COLO668 (cell line): ENCODE measurements at regions not wholly inside any gene's neighbourhood (a gene's known extent, or its start where the extent isn't known, plus 50 kb on each side); places are given as distances from the start of the nearest gene placed in this dataset.
"Not testable (repeated sequence)": the region's sequence is repeated elsewhere in the genome, so short reads cannot be mapped to it uniquely, and the experiment has no call there.

ENCODE experiments used
- DNase-seq: peaks from one replicate; lab custom pipeline; 2025; ENCODE audit not compliant: unreplicated experiment; lab: John Stamatoyannopoulos, UW

DNA sequence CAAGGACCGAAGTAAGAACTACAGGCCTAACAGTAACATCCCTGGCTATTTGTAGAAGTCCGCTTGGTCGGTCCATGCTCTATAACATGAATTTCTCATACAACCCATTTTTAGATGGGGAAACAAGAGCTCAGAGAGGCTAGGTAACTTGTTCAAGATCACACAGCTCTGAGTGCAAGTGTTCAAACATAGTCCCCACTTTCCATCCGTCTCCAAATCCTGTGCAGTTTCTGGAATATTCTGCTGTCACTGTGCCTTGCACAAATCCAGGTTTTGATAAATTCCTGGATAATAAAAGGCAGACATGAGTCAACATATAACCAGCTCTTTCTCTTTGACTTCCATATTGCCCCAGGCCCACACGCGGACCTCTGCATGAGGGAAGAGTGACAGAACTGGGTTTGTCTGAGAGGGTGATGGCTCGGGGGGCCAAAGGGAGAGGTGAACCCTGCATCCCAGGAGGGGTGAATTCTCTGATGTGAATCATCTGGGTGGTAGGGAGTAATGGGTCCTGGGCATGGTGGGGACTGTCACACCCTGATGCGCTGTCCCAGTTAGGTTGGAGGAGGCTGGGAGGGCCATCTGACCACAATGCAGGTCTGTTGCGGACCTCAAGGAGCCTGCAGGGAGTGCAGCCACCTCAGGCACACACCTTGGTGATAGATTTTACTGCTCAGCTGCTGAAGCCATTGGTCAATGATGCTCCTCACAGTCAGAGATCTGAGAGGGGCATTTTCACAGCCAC is 162.2 kb downstream of the SMAD6 start:
- no peak for DNase-seq

DNA sequence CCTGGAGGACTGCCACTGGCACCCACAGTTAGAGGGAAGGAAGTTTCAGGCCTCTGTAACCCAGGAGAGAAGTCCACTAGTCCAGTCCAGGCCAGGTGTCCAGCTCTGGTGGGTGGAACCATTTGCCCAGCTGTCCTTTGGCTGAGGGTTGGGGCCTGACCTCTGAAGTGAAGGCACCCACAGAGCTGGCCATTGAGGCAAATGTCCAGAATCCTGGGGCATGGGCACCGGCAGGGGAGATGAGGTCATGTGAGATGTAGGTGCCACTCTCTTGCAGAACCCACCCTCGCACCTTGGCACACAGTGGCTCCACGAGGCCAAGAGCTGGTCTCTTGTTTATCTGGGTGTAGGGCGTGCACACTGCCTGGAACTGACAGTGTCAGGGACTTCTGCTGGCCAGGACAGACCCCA is 162.8 kb downstream of the SMAD6 start:
- DNase-seq: no peak

DNA sequence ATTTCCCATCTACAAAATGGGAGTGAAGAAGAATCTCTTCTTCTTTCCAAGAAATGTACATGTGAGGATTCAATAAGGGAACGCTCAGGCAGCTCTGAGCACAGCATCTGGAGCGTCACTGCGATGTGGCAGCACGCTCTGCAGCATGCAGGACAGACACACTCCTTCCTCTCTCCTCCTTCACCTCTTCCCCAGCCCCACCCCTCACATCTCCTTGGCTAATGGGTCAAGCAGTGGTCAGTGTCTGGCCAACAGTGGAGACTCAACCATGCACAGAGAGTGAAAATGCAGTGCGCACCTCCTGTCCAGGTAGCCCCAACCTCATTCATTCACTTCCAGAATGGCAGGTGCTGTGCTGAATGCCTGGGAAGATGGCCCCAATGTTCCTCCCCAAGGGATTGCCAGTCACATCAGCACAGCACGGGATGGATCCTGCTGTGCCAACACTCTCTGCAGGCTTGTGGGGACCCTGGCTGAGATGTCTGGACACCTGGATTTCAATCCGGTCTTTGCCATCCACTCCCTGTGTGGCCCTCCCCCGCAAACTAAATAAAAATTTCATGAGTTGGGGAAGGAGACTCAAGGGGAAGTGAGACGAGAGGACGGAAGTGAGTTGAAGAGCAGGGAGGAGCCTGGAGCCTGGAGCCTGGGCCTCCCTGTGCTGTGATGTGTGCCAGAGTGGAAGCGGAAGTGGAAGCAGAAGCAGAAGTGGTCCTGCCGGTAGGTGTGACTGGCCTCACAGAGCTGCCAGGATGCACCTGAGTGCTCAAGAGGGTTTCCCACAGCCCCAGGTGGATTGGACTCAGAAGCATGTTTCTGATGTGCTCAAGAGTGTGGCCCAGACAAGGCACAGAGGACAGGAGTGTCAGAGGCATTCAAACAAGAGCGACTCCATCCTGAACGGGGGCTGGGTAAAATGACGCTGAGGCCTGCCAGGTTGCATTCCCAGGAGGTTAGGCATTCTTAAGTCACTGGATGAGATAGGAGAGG is 163.9 kb downstream of the SMAD6 start:
- no peak for DNase-seq

DNA sequence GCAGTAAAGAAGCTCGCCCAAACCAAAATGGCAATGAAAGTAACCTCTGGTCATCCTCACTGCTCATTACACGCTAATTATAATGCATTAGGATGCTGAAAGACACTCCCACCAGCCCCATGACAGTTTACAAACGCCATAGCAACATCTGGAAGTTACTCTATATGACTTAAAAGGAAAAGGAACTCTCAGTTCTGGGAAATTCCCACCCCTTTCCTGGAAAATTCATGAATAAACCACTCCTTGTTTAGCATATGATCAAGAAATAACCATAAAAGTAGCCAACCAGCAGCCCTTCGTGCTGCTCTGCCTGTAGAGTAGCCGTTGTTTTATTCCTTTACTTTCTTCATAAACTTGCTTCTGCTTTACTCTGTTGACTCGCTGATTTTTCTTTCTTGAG is 164.6 kb downstream of the SMAD6 start:
- no peak for DNase-seq

DNA sequence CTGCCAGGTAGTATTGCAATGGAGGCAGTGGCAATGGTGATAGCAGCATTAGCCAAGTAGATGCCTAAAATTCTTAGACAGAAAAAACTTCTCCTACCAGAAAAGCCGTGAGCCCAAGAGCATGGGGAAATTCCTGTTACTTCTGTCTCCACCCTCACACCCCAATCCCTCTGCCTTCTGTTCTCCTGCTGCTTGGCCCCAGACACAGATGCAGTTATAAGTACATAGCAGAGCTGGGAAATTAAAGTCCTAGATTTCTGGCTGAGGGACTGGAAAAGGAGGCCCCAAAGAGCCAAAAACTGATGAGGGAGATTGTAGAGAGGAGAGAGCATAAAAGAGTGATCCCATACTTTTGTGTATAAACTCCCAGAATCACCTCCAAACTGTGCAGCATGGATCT is 166.9 kb downstream of the SMAD6 start:
- DNase-seq: no peak

DNA sequence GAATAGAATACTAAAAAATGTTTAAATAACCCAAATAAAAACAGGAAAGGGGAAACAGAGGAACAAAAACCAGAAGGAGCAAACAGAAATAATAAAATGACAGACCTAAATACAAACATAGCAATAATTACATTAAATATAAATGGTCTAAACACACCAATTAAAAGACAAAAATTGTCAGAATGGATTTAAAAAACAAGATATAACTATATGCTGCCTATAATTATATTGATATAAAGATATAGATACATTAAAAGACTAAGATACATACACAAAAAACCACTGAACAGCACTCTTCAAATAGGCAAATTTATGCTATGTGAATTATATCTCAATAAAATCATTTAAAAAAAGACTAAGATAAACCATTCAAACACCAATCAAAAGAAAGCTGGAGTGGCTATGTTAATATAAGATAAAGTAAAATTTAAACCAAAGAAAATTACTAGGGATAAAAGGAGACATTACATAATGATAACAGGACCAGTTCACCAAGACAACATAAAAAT is 168.9 kb downstream of the SMAD6 start:
- no peak for DNase-seq

DNA sequence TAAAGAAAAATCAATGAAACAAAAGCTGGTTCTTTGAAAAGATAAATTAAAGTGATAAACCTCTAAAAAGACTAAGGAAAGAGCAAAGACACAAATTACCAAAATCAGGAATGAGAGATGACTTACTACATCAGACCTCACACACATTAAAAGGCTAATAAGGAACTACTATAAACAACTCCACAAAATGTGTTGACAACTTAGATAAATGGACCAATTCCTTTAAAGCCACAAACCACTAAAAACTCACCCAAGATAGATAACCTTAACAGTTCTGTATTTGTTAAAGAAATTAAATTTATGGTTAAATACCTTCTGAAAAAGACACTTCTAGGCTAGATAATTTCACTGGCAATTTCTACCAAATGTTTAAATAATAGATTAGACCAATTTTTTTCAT is 170.4 kb downstream of the SMAD6 start:
- no peak for DNase-seq

DNA sequence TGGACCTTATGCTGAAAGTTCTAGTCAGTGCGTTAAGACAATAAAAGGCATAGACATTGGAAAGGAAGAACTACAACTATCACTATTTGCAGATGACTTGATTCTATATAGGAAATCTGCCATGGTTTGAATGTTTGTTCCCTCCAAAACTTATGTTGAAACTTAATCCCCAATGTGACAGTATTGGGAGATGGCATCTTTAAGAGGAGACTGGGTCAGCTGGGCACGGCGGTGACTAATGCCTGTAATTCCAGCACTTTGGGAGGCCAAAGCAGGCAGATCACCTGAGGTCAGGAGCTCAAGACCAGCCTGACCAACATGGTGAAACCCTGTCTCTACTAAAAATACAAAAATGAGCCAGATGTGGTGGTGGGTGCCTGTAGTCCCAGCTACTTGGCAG is 171.3 kb downstream of the SMAD6 start:
- DNase-seq: not testable (repeated sequence)

DNA sequence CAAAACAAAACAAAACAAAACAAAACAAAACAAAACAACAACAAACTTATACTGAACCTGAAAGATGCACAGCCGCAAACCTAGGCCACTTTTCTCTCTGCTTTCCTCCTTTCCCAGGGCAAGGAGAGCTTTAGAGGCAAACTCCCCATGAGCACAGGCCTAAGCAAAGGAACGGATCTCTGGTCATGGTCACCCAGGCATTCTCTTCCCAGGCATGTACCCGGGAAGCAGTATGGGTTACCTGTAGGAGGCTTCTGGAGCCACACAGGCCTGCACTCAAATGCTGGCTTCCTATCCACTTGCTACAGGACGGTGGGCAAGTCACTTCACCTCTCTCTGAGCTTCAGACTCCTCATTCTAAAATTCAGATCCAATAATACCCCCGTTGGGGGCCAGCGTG is 171.8 kb downstream of the SMAD6 start:
- no peak for DNase-seq

DNA sequence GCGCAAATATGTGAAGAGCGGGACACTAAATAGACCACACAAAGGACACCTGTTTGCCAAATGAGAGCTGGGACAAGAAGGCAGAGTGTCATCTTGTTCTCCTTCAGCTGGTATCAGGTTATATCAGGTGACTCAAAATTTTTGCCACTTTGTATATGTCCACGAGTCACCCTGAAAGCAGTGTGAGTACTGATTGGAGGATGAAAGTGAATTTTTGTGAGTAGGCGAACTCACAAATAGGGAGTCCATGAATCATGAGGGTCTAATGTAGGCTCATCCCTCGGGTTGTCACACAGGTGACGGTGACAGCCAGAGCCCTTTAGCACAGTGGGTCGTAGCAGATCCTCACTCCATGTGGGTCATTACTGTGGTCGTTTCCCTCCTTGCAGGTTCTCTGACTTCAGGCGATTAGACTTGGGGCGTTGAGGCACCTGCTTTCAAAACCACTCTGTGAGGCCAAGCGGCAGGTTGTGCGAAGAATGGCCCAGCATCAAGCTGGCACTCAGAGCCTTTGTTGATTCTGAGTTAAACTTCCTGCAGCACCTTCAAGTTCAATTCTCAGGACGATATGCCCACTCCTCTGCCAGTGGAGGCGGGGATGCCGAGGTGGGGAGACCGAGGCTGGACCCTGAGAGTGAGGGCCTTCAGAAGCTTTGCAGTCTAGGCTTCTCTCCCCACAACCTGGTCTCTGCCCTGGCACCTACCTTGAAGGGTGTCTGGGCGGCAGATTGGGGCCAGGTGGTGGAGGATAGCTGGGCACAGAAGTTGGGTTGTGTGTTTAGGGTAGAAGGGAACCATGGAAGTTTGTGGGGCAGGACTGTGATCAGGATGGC is 173.8 kb downstream of the SMAD6 start:
- DNase-seq: no peak

DNA sequence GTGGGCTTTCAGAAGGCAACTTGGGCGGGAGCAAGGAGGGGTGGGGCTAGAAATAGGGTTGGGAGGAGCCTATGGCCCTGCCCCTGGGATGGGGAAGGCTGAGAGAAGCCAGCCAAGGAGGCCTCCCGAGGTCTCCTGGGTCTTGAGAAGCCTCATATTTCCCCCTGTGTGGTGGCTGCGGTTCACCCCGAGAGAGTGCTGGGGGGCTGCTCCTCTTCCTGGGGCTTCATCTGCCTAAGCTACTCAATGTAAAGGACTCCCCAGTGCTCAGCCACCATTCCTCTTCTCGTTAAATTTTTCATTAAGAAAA is 174.3 kb downstream of the SMAD6 start:
- DNase-seq: no peak

DNA sequence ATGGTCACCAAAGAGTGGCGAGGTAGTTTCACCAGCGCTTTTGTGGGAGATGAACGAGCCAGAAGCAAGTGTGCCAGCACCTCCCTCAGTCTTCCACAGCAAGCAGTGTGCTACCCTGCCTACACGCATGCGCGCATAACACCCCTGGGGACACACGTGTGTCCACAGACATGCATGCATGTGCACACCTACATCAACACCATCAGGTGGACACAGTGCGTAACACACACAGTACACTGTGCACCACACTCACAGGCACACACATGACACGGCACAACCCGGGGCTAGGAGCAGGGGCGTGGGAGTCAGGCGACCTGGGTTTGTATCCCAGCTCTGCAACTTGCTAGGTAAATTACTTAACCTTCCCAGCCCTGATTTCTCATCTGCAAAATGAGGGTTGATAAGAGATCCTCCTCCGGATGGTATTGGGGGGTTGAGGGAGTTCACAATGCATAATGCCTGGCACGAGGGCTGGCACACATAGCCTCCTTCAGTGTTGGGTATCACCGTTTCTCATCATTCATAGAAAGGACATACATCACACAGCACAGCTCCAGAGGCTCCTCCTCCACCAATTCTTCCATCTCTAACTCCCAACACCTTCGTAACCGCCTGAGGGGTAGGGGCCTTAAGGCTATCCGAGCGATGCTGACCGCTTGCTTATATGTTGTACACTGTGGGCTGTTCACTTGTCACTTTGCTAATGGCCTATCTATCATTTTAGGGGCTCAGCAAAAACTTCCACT is 174.9 kb downstream of the SMAD6 start:
- no peak for DNase-seq

DNA sequence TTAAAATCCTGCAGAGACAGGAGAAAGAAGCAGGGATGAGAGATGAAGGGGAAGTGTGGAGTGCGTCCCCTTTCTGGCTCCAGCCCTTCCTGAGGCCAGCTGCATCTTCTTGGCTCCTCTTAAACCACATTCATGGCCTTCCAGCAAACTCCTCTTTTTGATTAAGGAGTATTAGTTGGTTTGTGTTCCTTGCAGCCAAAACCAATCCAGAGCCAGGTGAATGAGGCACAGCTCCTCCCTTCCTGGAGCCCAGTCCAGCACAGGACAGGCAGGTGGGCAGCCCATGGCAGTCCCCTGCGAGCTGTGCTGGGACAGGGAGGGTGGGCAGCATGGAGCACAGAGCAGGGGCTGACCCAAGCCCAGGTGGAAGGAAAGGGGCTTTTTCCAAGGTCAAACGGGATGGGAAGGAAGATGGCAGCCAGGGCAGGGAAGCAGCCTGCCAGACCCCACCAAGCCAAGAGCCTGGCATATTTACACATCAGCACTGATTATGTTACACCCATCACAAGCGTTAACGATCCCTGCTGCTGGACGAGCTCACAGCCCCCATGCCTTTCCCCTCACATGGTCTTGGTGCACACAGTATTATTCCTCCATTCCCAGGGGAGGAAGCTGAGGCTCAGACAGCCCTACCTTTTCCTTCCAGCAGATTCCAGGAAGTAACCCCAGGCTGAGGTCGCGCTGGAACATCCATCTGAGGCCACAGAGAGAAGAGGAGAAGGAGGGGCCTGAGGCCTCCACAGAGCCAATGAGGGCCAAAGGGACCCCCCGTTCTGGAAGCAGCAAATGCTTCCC is 175.6 kb downstream of the SMAD6 start:
- no peak for DNase-seq

DNA sequence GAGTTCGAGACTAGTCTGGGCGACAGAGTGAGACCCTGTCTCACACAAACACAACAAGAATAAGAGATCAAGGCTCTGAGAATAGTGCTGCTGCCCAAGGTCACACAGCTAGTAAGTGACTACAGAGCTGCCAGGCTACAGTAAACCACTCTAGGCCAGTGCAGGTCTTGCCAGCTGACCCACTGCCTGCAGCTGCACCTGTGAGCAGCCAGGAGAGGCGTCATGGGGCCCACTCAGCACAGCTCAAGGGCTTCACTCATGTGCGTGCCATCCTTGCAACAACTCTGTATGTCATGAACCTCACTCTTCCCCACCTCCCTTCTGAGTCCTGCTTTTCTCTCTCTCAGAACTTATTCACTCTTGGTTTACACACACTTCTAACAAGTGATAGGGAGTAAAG is 176.7 kb downstream of the SMAD6 start:
- DNase-seq: no peak

DNA sequence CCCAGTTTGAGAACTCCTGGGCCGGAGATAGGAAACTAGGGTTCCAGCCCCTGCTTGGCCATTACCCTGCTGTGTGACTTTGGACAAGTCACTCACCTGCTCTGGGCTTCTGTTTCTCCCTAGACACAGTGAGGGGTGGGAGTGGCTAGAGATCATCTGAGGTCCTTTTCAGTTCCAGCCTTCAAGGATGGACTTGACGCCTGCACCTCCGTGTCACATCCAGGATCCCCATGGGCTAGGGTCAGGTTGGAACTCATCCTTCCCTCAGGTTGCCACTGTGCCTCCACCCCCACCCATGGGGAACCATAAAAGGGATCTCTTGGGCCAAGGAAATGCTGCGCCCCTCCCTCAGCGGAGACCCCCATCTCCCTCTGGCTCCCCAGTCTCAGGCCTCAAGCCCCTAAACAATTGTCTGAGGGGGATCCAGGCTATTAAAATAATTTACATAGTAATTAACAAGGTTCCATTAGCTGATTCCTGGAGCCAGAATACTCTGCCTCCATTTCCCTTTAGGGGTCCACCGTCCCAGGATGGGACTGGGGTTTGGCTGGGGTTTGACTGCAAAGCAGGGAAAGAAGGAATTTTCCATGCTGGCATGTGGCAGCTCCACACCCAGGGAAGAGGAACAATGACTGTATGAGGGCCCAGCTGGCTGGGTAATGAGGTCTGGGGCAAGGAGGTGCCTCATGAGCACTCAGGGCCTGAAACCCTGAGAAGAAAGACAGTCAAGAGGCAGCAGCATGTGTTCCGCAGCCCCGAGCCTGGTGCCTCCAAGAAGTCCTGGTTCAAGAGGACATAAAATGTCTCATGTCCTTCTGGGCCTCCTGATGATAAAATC is 177.7 kb downstream of the SMAD6 start:
- no peak for DNase-seq

DNA sequence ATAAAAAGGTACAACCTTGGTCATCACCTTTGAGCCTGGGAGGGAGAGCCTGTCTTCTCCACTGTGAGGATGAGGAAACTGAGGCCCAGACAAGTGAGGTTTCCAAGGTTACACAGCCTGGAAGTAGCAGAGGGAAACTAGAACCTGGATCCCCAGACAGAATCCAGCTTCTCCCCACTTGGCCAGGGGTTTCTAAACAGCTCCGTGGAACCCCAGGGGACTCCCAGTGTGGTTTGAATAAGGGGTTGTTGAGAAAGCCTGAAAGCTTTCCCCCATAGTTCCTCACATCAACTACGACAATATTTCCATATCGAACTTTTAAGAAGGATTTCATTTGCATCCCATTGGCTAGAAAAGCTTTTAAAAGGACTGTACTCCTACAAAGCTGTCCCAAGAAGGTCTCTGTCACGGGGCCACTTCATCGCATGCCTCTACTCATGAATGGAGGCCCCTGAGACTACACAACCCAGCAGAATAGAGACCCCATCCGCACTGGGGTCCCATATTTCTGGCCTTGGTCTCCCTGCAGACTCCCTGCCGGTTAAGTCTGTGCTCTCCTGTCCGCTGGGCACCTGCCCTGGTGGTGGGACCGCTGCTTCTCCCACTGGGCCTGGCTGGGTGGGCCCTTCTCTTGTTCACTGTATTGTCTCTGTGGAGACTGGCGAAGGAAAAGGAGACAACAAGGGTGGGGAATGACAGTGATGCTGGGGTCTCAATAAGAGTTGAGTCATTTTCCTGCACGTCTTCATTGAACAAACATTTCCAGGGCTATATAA is 178.5 kb downstream of the SMAD6 start:
- no peak for DNase-seq

DNA sequence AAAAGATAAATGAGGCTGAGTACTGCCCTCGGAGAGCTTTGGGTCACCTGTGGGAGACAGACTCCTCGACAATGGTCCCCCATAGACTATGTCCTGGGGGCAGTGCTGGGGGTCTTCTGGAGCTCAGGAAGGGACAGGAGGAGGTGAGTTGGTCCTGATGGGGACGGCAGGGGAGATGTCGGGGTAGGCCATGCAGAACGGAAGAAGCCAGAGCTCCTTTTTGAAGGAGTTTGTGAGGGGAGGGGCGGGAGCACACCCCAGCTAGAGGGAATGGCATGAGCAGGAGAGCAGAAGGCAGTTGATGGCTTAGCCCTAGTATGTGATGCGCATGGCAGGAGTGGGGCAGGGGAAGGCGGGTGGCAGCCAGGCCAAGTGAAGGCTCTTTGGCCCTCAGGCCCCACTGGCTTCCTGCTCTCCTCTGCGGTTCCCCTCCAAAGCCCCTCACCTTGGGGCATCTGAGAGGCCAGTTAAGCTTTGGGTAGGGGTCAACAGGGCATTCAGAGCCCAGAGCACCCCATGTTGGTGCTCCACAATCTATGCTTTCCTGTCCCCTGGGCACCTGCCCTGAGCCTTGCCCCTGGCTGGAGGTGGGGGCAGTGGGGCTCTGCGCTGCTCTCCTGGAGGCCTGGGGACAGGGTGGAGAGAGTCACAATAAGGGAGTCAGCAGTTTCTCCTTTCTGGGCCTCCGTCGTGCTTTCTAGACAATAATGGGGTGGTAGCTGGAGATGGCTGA is 179.3 kb downstream of the SMAD6 start:
- no peak for DNase-seq
